ENCODE measurements at regions not wholly inside any gene's neighbourhood (a gene's known extent, or its start where the extent isn't known, plus 50 kb on each side); places are given as distances from the start of the nearest gene placed in this dataset.

DNA sequence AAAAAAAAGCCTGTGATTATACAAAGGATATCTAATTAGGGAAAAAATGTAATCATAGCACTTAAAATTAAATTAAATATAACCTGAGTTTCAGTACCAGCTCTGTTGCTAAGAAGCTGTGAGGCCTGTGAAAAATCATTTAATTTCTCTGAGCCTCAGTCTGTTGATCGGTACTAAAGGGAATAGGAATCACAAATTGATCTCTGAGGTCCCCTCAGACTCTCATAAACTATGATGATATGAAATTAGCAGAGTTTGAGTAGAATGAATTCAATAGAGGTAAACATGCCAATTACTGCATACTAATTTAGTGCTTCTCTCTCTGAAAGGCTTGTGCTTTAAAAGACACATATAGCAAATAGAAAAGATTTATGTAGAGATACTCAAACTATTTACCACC lies 416.8 kb upstream of the NCAM2 start:
- TF ChIP-seq SUZ12 (IDR thresholded peaks at IDR 0.05; ENCODE audit: extremely low read depth, insufficient read depth, insufficient read length) (no peak), YY1 (IDR thresholded peaks at IDR 0.05; ENCODE audit: insufficient read depth, insufficient read length) (no peak)

Data from NT2/D1 (cell line).